Hematopoietic multipotent progenitor cell treated with erythropoietin and hydrocortisone succinate and interleukin-3 and kit ligand, for 8 days (in vitro differentiated cells): ENCODE measurements at regions not wholly inside any gene's neighbourhood (a gene's known extent, or its start where the extent isn't known, plus 50 kb on each side); places are given as distances from the start of the nearest gene placed in this dataset.

Source experiments
- DNase-seq: peaks from one replicate; pipeline ENCODE4 v3.0.0-alpha.2; 2015

DNA sequence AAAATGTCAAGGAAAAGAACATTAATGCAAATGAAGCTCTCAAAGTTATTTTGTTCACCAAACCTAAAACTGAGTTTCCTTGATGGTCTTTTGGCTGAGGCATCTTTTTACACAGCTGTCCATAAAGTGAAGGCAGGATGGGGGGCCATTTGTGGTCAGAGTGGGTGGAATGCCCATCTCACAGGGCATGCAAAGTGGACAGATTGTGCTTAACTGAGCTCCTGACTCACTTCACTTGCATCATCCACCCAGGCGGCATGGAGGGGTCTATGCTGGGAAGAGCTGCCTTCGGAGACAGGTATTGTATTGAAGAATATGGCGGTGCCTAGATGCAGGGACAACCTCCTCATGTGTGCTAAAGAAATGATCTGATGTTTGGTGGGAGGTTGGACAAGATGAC, 905.3 kb downstream of the KCNMA1 start:
- DNase-seq = no peak

DNA sequence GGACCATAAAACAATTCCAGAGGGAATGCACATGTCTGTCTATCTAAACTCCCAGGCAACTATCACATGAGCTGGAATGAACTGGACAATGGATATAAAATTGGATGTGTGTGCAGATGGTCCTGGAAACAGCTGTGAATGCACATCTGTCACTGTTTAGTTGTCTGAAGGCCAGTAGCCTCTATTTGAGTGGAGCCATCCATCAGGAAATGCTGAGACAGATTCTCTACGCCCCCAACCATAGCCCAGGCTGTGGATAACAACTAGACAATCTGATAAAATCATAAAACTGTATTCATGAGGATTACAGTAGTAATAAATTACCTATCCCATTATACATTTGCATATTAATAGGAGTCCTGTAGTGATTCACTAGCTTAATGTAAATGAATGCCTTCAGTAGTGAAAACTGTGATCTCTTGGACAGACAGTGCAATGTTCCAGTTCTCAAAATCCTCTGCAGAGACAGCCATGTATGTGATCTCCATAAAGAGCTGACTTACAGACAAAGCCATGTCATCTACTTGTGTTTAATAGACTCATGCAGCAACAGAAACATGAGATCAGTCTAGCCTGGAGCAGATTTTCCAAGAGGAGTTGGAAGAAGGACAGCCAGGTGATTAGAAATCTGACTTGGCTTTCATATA, 907.6 kb downstream of the KCNMA1 start:
- no peak for DNase-seq

GRCh38 chr10:76729346-76729745, 908.3 kb downstream of the KCNMA1 start:
- no peak for DNase-seq

DNA sequence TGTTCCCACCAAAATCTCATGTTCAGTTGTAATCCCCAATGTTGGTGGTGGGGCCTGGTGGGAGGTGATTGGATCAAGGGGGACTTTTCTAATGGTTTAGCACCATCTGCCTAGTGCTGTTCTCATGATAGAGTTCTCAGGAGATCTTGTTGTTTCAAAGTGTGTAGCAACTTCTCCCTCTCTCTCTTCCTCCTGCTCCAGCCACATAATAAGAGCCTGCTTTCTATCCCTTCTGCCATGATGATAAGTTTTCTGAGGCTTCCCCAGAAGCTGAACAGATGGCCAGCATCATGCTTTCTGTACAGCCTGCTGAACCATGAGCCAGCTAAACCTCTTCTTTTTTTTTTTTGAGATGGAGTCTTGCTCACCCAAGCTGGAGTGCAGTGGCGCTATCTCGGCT, 910.6 kb downstream of the KCNMA1 start:
- no peak for DNase-seq

DNA sequence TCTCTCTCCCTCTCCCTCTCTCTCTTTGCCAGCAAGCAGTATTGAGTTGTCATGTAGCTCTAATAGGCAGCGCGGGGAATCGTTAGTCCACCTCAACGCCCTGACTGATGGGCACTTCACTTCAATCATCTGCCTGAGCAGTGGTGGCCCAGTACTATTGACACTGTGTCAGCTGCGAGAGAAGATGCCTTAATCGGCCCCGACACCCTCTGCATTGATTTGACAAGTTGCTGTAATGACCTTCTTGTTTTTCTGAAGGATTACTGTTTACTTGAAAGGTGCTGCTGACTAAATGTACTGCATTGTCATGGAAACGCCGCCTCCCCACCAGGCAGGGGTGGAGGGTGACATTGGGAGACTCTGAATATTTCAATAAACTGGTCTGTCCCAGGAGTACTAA, 913.8 kb downstream of the KCNMA1 start:
- no peak for DNase-seq

GRCh38 chr10:76721891-76722505, 915.6 kb downstream of the KCNMA1 start:
- DNase-seq = no peak

DNA sequence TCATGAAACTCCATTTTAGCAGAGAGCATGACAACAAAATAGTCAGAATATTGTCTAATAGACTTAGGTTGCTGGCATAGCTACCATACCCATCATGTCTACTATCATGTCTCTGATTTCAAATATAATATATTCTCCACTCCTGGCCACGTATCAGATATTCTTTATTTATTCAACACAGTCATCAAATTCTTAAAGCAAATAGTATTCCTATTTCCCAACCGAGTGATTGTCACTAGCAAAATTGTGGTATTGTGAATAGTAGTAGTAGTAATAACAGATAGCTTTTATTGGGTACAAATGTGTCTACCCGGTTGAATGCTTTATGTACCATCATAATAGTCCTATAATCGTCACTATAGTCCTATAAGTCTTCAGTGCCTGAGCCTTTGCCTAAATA, 918.6 kb downstream of the KCNMA1 start:
- DNase-seq = no peak

- DNase-seq = no peak
Observed at GRCh38 chr10:76717141-76717540, 920.5 kb downstream of the KCNMA1 start.

DNA sequence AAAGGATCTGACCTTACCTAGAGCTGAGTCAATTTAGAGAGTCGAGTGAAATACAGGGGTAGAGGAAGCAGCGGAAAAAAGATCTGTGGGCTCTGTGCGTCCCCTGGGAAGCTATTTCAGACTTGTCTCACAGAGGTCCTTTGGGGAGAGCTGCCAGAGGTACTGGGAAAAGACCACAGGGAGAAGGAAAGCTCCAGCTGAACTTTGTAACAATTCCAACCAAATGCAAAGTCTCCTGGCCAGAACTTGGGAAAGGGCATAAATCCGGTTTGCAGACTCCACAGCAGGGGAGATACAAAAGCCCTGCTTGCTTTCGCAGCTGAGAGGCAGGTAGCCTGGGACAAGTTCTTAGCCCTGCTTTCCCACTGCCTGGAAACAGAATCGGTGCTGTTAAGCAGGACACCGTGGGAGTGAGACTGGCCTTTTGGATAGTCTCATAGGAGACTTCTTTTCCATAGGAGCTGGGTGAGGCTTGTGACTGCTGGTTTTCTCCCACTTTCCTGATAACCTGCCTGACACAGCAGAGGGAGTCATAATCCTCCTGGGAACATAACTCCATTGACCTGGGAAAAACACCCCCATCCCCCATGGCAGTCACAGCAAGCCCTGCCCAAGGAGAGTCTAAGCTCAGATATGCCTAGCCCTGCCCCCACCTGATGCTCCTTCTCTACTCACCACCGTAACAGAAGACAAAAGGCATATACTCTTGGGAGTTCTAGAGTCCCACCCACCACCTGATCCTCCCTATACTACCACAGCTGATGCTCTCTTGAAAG, 926.2 kb downstream of the KCNMA1 start:
- DNase-seq = no peak

GRCh38 chr10:76700241-76700640, 937.4 kb downstream of the KCNMA1 start:
- DNase-seq = no peak

DNA sequence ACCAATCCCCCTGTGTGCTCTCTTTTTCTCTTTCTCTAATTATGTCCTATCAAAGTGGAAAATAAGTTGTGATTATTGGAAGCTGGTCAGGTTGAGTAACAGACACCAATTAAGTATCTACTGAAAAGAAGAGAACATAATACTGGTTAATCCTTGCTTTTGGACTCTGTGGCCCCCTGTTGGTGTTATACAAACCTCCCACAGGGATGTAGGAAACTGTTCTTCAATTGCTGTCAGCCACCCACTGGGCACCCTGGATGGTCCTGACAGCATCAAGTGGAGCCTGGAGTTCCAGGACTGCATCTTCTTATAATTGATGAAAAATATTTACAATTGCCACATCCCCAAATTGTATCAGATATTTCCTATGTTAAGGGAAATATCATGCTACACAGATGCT, 939.7 kb downstream of the KCNMA1 start:
- DNase-seq = no peak

DNA sequence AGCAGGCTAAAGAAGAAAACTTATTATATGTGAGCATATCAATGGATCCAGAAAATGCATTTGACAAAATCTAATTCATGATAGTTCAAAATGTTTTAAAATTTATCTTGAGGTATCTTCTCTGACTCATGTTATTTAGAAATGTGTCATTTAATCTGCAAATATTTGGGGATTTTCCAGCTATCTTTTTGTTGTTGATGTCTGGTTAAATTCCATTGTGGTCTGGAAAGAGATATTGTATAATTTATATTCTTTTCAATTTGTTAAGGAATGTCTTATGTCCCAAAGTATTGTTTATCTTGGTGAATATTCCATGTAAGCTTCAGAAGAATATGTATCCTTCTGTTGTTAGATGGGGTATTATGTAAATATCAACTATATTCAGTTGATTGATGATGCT, 942.5 kb downstream of the KCNMA1 start:
- no peak for DNase-seq

- no peak for DNase-seq
Observed at GRCh38 chr10:76686201-76686600, 951.4 kb downstream of the KCNMA1 start.

- DNase-seq = no peak
Observed at GRCh38 chr10:76684968-76685367, 952.6 kb downstream of the KCNMA1 start.

- DNase-seq = no peak
Observed at GRCh38 chr10:76681153-76681552, 956.5 kb downstream of the KCNMA1 start.

- no peak for DNase-seq
Observed at GRCh38 chr10:76679030-76679429, 958.6 kb downstream of the KCNMA1 start.

- no peak for DNase-seq
Observed at GRCh38 chr10:76675951-76676587, 961.5 kb downstream of the KCNMA1 start.

- no peak for DNase-seq
Observed at GRCh38 chr10:76675561-76675950, 962.1 kb downstream of the KCNMA1 start.

DNA sequence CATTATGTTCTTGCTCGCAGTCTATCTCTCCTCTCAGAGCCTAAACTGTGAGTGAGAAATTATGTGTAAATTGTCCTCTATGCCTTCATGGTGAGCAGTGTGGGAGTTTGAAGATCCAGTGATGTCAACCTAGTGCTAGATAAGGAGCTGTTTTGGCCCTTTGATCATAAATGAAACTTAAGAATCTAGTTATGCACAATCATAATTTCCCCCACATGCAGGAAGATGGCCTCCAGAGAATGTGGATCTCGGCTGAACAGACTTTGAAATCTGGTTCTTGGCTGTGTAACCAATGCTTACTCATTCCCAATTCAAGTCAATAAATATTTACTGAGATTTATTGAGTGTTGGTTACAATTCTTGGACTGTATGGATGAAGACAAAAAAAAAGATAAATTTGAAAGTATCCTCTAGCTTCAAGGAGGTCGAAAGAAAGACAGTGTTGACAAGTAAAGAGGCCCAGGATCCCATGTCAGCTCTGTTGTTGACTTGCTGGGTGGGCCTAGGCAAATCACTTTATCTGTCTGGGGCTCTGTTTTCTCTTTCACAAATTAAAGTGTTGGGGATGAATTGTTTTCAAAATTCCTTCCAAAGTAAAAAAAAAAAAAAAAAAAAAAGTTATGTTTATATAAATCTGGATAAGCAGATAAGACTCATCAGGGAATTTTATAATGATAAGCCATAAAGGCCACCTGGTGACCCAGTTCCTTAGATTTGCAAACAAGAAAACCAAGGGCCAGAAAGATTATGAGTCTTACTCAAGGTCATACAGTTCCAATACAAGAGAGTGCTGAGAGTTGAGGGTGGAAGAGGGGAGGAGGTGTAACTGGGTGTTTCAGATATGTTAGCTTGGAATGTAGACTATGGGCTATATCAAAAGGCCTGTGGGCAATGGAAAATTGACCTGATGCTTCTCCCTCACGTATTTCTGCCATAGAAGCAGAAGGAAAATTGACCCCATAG, 969.9 kb downstream of the KCNMA1 start:
- no peak for DNase-seq

- DNase-seq = no peak
Observed at GRCh38 chr10:76666891-76667290, 970.7 kb downstream of the KCNMA1 start.

DNA sequence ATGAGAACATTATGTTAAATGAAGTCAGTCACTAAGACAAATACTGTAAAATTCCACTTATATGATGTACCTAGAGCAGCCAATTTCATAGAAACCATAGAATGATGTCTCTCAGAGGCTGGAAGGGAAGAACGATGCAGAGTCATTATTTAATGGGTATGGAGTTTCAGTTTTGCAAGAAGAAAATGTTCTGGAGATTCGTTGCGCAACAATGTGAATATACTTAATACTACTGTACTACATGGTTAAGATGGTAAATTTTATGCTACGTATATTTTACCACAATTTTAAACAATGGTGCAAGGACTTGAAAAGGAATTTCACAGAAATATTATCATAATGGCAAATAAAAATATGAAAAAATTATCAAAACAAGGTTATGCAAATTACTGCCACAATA, 972.6 kb downstream of the KCNMA1 start:
- DNase-seq = no peak

- DNase-seq = no peak
Observed at GRCh38 chr10:76657337-76658012, 980.1 kb downstream of the KCNMA1 start.
